ENCODE measurements at regions not wholly inside any gene's neighbourhood (a gene's known extent, or its start where the extent isn't known, plus 50 kb on each side); places are given as distances from the start of the nearest gene placed in this dataset.

DNA sequence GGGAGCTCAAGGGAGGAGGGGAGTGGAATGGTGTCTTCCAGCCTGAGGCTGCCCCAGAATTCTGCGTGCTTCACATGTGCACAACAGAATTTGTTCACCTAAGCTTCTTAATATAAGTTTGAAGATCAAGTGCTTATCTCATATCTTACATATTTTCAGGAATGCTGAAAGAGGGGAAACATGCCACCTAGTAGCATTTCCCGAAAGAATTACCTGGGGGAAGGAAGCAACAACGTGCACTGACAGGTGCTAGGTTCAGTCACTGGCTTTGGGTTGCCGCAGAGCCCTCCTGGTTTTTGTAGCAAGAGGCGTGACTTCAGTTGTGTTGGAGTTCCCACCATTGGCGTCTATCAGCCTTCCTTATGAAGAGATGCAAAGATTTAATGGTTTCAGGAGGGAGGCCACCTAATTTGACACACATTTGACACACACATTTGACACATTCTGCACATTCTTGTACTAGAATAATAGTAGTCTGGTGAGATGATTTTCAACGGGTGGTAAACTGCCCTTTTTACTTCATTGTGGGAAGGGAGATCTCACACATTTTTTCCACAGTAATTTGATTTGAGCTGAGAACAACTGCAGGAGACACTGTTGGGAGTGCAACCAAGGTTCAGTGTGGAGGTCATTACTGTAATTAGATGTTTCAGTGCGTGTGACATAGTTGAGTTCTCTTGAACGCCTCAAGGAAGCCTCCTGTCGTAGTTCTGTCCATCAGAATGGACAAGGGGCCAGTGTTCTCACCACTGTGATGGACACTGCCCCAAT is 481.3 kb downstream of the CCDC171 start:
- no peaks in the 10 kb centered on the region for H3K27me3 ChIP-seq (ENCODE audit: control insufficient read depth in 3 of 3, insufficient read depth in 3 of 3, low read length in 3 of 3)
- H3K9ac ChIP-seq (ENCODE audit: low read depth in 1 of 3, low read length in 3 of 3): no peak overlapping the region
- peaks cover 0 to 2% (median 0%) of the 10 kb centered on the region in 3 donors for H3K9me3 ChIP-seq (ENCODE audit: control insufficient read depth in 3 of 3, low read length in 3 of 3)
- H3K36me3 ChIP-seq (ENCODE audit: control insufficient read depth in 3 of 3, insufficient read depth in 3 of 3, low read length in 3 of 3): no peaks in the 10 kb centered on the region
- no peak overlapping the region for H3K4me3 ChIP-seq (ENCODE audit: low read length in 3 of 3)
- no peak overlapping the region for H3K27ac ChIP-seq (ENCODE audit: low read depth, low read length)
- H3K4me1 ChIP-seq (ENCODE audit: control insufficient read depth in 3 of 3, insufficient read depth in 3 of 3, low read length in 3 of 3): no peaks in the 10 kb centered on the region

DNA sequence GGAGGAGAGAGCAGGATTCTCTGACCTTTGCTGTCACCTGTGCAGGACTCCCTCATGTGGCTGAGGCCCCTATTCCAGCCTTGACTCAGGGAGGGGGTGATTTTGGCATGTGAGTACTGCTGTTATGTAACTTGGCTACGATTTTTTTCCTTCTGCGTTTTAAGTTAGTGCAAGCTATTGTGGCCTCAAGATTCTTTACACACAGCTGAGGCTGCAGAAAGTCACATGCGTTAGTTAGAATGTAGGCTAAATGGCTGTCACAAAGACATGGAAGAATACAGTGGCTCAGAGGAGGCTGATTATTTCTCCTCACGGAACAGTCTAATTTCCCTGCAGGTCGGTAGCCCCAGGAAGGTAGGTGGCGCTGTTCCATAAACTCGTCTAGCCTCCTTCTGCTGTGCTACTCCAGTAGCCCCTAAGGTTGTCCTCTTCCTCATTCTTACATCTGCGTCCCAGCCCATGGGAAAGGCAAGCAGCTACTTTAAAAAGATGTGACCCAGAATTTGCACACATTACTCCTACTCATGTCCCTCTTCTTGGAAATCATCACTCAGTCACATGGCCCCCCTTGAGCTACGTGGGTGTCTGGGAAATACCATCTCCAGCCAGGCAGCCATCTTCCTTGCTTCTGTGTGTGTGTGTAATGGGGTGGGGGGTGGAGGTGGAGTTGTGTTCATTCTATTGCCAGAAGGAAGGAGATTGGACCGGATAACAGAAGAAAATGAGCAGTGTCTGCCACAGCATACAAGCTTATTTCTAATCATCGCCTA is 486.6 kb downstream of the CCDC171 start:
- H3K27ac ChIP-seq (ENCODE audit: low read depth, low read length): no peak overlapping the region

DNA sequence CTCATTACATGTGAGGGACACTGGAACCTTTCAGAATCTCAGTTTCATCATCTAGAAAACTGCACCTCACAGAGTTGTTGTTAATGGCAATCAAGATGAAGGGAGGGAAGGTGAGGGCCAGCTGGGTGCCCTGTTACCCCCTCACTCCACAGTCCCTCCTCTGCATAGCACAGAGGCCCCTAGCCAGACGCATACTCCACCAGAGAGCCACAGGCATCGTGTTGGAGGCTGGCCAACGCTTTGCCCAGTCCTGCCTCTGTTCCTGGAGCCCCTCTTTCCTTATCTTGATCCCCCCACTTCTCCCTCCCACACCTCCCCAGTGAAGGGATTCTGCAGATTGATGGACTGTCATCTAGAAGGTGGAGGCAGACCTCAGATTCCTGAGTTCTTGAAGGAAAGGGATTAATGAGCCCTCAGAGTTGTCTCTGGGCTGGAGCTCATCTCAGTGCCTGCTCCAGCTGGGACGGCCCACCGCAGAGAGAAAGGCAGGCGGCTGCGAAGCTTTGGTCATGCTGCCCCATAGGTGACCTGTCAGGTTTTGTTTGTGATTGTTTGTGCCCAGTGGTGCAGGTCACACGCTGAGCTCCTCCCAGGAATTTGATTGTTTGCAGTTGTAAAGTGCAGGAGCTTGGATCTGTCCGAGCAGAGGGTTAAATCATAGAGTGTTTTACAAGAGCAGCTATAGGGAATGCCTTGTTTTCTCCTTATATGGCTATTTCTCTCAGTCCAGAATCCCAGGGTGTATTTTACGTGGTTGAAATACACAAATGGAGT is 487.3 kb downstream of the CCDC171 start:
- Histone ChIP-seq H3K27ac (ENCODE audit: low read depth, low read length) (no peak overlapping the region), H3K9me3 (ENCODE audit: control insufficient read depth in 3 of 3, low read length in 3 of 3) (no peaks in the 10 kb centered on the region), H3K4me1 (ENCODE audit: control insufficient read depth in 3 of 3, insufficient read depth in 3 of 3, low read length in 3 of 3) (no peaks in the 10 kb centered on the region), H3K27me3 (ENCODE audit: control insufficient read depth in 3 of 3, insufficient read depth in 3 of 3, low read length in 3 of 3) (no peaks in the 10 kb centered on the region), H3K36me3 (ENCODE audit: control insufficient read depth in 3 of 3, insufficient read depth in 3 of 3, low read length in 3 of 3) (no peaks in the 10 kb centered on the region), H3K9ac (ENCODE audit: low read depth in 1 of 3, low read length in 3 of 3) (no peak overlapping the region), H3K4me3 (ENCODE audit: low read length in 3 of 3) (no peak overlapping the region)

More for the DNA sequence above, 486.6 kb downstream of the CCDC171 start:
- H3K9me3 ChIP-seq (ENCODE audit: control insufficient read depth in 3 of 3, low read length in 3 of 3): no peaks in the 10 kb centered on the region
- H3K9ac ChIP-seq (ENCODE audit: low read depth in 1 of 3, low read length in 3 of 3): no peak overlapping the region
- H3K4me3 ChIP-seq (ENCODE audit: low read length in 3 of 3): no peak overlapping the region
- H3K4me1 ChIP-seq (ENCODE audit: control insufficient read depth in 3 of 3, insufficient read depth in 3 of 3, low read length in 3 of 3): no peaks in the 10 kb centered on the region
- H3K36me3 ChIP-seq (ENCODE audit: control insufficient read depth in 3 of 3, insufficient read depth in 3 of 3, low read length in 3 of 3): no peaks in the 10 kb centered on the region
- no peaks in the 10 kb centered on the region for H3K27me3 ChIP-seq (ENCODE audit: control insufficient read depth in 3 of 3, insufficient read depth in 3 of 3, low read length in 3 of 3)

DNA sequence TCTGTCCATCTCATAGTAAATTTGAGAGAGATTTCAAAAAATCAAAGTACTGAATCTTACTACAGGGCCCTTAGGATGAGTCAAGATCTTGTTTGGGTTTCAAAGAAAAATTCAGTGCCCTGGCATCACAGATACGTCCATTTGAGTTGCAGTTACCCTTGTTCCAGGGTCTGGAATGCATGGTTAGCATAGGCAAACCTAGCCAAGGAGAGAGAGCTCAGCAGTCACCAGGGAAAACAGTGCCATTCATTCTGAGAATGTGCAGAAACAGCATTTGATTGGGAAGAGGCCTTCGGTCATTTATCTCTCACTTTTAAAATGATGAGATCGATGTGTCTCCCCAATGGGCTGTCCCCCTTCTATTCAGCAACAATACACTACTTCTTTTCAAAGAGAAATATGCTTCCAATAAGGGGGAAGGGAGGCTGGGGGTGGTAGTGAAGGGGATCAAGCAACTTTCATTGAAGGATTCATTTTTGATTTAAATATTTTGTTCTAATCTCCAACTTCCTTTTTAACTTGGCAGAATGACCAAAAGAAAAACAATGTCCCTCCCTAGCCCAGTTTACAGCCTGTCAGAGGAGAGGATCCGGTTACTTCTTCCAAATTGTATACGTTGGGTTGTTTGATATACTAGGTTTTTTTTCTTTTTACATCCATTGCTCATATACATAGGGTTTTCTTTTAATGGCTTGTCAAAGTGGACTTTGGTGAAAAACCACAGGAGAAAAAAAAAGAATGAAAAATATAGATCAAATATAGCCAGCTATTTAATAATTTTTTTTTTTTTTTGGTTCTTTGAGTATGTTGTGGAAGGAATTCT is 491.1 kb downstream of the CCDC171 start:
- H3K4me1 ChIP-seq (ENCODE audit: control insufficient read depth in 3 of 3, insufficient read depth in 3 of 3, low read length in 3 of 3): no peaks in the 10 kb centered on the region
- H3K36me3 ChIP-seq (ENCODE audit: control insufficient read depth in 3 of 3, insufficient read depth in 3 of 3, low read length in 3 of 3): no peaks in the 10 kb centered on the region
- no peak overlapping the region for H3K27ac ChIP-seq (ENCODE audit: low read depth, low read length)
- H3K4me3 ChIP-seq (ENCODE audit: low read length in 3 of 3): no peak overlapping the region
- no peak overlapping the region for H3K9ac ChIP-seq (ENCODE audit: low read depth in 1 of 3, low read length in 3 of 3)
- H3K9me3 ChIP-seq (ENCODE audit: control insufficient read depth in 3 of 3, low read length in 3 of 3): peaks cover 0 to 2% (median 0%) of the 10 kb centered on the region in 3 donors
- H3K27me3 ChIP-seq (ENCODE audit: control insufficient read depth in 3 of 3, insufficient read depth in 3 of 3, low read length in 3 of 3): no peaks in the 10 kb centered on the region

DNA sequence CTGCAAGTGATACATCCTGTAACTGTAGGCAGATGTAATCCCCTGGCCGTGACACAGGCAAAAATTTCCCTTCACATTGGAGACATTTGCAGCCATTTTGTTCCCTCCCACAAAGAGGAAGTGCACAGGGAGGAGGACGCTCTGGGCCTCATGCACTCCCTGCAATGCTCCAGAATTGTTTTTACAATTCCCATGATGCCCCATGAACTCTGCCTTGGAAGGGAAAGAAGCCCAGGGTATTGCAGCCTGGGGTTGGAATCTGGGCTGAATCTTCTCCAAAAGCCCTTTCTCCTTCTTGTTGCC is 491.7 kb downstream of the CCDC171 start:
- Histone ChIP-seq H3K27me3 (ENCODE audit: control insufficient read depth in 3 of 3, insufficient read depth in 3 of 3, low read length in 3 of 3) (no peaks in the 10 kb centered on the region), H3K36me3 (ENCODE audit: control insufficient read depth in 3 of 3, insufficient read depth in 3 of 3, low read length in 3 of 3) (no peaks in the 10 kb centered on the region), H3K4me1 (ENCODE audit: control insufficient read depth in 3 of 3, insufficient read depth in 3 of 3, low read length in 3 of 3) (no peaks in the 10 kb centered on the region), H3K9me3 (ENCODE audit: control insufficient read depth in 3 of 3, low read length in 3 of 3) (peaks cover 0 to 2% (median 0%) of the 10 kb centered on the region in 3 donors), H3K4me3 (ENCODE audit: low read length in 3 of 3) (peak overlapping the region in 1 of 3 donors; percentile 29), H3K27ac (ENCODE audit: low read depth, low read length) (no peak overlapping the region), H3K9ac (ENCODE audit: low read depth in 1 of 3, low read length in 3 of 3) (no peak overlapping the region)

DNA sequence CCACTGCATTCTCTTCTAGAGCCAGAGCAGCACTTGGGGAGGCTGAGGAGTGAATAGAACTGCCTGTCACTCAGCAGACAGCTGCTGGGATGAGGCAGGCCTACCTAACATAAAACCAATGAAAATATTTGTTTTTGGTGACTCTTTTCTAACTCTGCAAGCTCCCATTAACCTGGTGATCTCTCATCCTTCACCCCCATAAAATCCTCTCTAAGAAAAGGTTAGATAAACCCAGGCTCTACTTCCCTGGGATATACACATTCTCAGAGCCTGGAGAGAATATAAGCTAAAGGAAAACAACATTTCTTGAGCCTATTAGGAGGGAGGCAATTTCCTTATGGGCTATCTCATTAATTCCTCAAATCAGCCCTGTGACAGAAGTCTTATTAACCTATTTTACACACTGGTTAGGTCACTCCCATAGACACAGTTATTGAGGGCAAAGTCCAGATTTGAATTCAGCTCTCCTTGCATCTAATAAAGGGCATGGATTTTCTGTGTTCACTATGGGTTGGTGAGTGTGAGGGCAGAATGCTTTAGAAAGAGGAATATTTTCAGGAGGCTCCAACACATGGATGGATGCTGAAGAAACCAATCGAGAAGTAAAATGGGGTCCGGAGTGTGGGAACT is 492.9 kb downstream of the CCDC171 start:
- peaks cover 0 to 2% (median 0%) of the 10 kb centered on the region in 3 donors for H3K9me3 ChIP-seq (ENCODE audit: control insufficient read depth in 3 of 3, low read length in 3 of 3)
- H3K9ac ChIP-seq (ENCODE audit: low read depth in 1 of 3, low read length in 3 of 3): no peak overlapping the region
- H3K4me1 ChIP-seq (ENCODE audit: control insufficient read depth in 3 of 3, insufficient read depth in 3 of 3, low read length in 3 of 3): no peaks in the 10 kb centered on the region
- no peak overlapping the region for H3K27ac ChIP-seq (ENCODE audit: low read depth, low read length)
- H3K4me3 ChIP-seq (ENCODE audit: low read length in 3 of 3): no peak overlapping the region
- no peaks in the 10 kb centered on the region for H3K36me3 ChIP-seq (ENCODE audit: control insufficient read depth in 3 of 3, insufficient read depth in 3 of 3, low read length in 3 of 3)
- H3K27me3 ChIP-seq (ENCODE audit: control insufficient read depth in 3 of 3, insufficient read depth in 3 of 3, low read length in 3 of 3): no peaks in the 10 kb centered on the region

DNA sequence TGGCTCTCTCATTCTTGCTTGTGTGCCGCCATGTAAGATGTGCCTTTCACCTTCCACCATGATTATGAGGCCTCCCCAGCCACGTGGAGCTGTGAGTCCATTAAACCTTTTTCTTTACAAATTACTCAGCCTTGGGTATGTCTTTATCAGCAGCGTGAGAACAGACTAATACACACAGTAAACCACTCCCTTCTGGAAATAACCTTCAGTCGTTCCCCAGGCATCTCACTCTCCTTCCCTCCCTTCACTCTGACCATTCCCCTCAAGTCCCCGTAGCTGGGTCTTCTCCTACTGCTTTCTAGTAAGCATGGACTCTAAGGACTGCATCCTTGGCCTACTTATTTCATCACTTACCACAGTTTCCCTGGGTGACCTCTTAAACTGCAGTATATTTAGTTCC is 493.9 kb downstream of the CCDC171 start:
- Histone ChIP-seq H3K27me3 (ENCODE audit: control insufficient read depth in 3 of 3, insufficient read depth in 3 of 3, low read length in 3 of 3) (no peaks in the 10 kb centered on the region), H3K4me1 (ENCODE audit: control insufficient read depth in 3 of 3, insufficient read depth in 3 of 3, low read length in 3 of 3) (no peaks in the 10 kb centered on the region), H3K27ac (ENCODE audit: low read depth, low read length) (no peak overlapping the region), H3K9me3 (ENCODE audit: control insufficient read depth in 3 of 3, low read length in 3 of 3) (peaks cover 0 to 2% (median 0%) of the 10 kb centered on the region in 3 donors), H3K36me3 (ENCODE audit: control insufficient read depth in 3 of 3, insufficient read depth in 3 of 3, low read length in 3 of 3) (no peaks in the 10 kb centered on the region), H3K4me3 (ENCODE audit: low read length in 3 of 3) (no peak overlapping the region), H3K9ac (ENCODE audit: low read depth in 1 of 3, low read length in 3 of 3) (no peak overlapping the region)

DNA sequence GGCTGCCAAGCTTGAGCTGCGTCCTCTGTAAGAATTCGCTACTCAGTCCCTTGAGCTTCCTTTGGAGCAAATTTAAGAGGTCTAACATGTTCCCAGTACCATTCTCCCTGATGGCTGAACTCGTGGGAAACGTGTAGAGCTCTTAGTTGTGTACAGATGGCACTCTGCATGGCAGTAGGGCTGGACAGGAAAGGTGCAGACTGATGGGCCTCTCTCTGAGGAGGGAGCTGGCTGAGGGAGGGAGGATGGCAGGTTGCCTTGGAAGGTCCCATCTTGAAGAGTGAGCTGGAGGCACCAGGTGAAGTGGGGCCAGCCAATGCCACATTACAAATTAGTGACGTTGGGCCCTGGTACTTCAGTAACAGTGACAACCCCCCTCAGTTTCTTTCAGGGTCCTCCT is 495.3 kb downstream of the CCDC171 start:
- H3K36me3 ChIP-seq (ENCODE audit: control insufficient read depth in 3 of 3, insufficient read depth in 3 of 3, low read length in 3 of 3): no peaks in the 10 kb centered on the region
- peaks cover 0 to 2% (median 0%) of the 10 kb centered on the region in 3 donors for H3K9me3 ChIP-seq (ENCODE audit: control insufficient read depth in 3 of 3, low read length in 3 of 3)
- H3K4me3 ChIP-seq (ENCODE audit: low read length in 3 of 3): no peak overlapping the region
- H3K4me1 ChIP-seq (ENCODE audit: control insufficient read depth in 3 of 3, insufficient read depth in 3 of 3, low read length in 3 of 3): no peaks in the 10 kb centered on the region
- H3K27ac ChIP-seq (ENCODE audit: low read depth, low read length): no peak overlapping the region
- H3K27me3 ChIP-seq (ENCODE audit: control insufficient read depth in 3 of 3, insufficient read depth in 3 of 3, low read length in 3 of 3): no peaks in the 10 kb centered on the region
- no peak overlapping the region for H3K9ac ChIP-seq (ENCODE audit: low read depth in 1 of 3, low read length in 3 of 3)

DNA sequence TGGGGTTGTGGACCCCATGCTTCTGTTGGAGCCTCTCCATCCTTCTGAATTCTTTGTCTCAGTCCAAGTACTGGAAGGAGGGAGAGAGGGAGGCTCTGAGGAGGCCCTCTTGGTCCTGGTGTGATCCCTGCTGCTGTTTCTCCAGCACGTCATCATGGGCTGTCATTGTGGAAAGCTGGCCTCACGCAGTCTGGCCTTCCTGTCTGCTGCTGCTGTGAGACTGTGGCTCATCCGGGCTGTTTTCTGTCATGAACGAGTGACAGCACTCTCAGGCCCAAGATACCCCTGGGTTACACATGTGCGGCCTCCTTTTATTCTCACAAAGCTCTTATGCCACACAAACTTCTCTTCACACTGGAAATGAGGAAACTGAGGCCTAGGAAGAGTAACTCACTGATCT is 499.3 kb downstream of the CCDC171 start:
- H3K9me3 ChIP-seq (ENCODE audit: control insufficient read depth in 3 of 3, low read length in 3 of 3): no peaks in the 10 kb centered on the region
- no peaks in the 10 kb centered on the region for H3K27me3 ChIP-seq (ENCODE audit: control insufficient read depth in 3 of 3, insufficient read depth in 3 of 3, low read length in 3 of 3)
- no peak overlapping the region for H3K9ac ChIP-seq (ENCODE audit: low read depth in 1 of 3, low read length in 3 of 3)
- no peak overlapping the region for H3K27ac ChIP-seq (ENCODE audit: low read depth, low read length)
- H3K36me3 ChIP-seq (ENCODE audit: control insufficient read depth in 3 of 3, insufficient read depth in 3 of 3, low read length in 3 of 3): no peaks in the 10 kb centered on the region
- H3K4me1 ChIP-seq (ENCODE audit: control insufficient read depth in 3 of 3, insufficient read depth in 3 of 3, low read length in 3 of 3): no peaks in the 10 kb centered on the region
- H3K4me3 ChIP-seq (ENCODE audit: low read length in 3 of 3): no peak overlapping the region

Data from skeletal muscle tissue (tissue), 3 donors.